DOHH2 (cell line): ENCODE measurements at regions not wholly inside any gene's neighbourhood (a gene's known extent, or its start where the extent isn't known, plus 50 kb on each side); places are given as distances from the start of the nearest gene placed in this dataset.

Source experiments
- H3F3A ChIP-seq: fragments of 200-600 bp; sonication (generic), shearing (Covaris generic); 2 replicates; pipeline ENCODE4 v1.6.0; 2016; ENCODE audit warnings: antibody characterized with exemption, mild to moderate bottlenecking; ENCODE audit not compliant: control insufficient read depth, insufficient read depth
- H3K27ac ChIP-seq: fragments of 200-600 bp; sonication (generic); 2 replicates; pipeline ENCODE4 v1.5.1; 2014; ENCODE audit warnings: low read depth, mild to moderate bottlenecking, low read length, moderate library complexity
- H3K27me3 ChIP-seq: fragments of 200-600 bp; sonication (generic); 2 replicates; pipeline ENCODE4 v1.6.1; 2014; ENCODE audit warnings: mild to moderate bottlenecking, low read length, mixed read lengths; ENCODE audit not compliant: control insufficient read depth
- H3K36me3 ChIP-seq: fragments of 200-600 bp; sonication (generic); 2 replicates; pipeline ENCODE4 v1.6.1; 2014; ENCODE audit warnings: mild to moderate bottlenecking, low read length, moderate library complexity, mixed read lengths; ENCODE audit not compliant: control insufficient read depth
- H3K4me1 ChIP-seq: fragments of 200-600 bp; sonication (generic); 2 replicates; pipeline ENCODE4 v1.6.1; 2014; ENCODE audit warnings: mild to moderate bottlenecking, low read length, mixed read lengths; ENCODE audit not compliant: control insufficient read depth
- H3K4me2 ChIP-seq: fragments of 200-600 bp; sonication (generic); 2 replicates; pipeline ENCODE4 v1.6.0; 2014; ENCODE audit warnings: mild to moderate bottlenecking, low read length, moderate library complexity
- H3K4me3 ChIP-seq: fragments of 200-600 bp; sonication (generic); 2 replicates; pipeline ENCODE4 v1.5.1; 2014; ENCODE audit warnings: mild to moderate bottlenecking, low read length, mixed read lengths
- H3K79me2 ChIP-seq: fragments of 200-600 bp; sonication (generic); 2 replicates; pipeline ENCODE4 v1.6.1; 2014; ENCODE audit warnings: mild to moderate bottlenecking, low read length, mixed read lengths; ENCODE audit not compliant: control insufficient read depth
- H3K9me2 ChIP-seq: fragments of 200-600 bp; sonication (generic); replicated peaks from 2 replicates; pipeline ENCODE4 v1.6.1; 2014; ENCODE audit warnings: mild to moderate bottlenecking, low read length, mixed read lengths; ENCODE audit not compliant: control insufficient read depth
- H3K9me3 ChIP-seq: fragments of 200-600 bp; sonication (generic); 2 replicates; pipeline ENCODE4 v1.6.1; 2014; ENCODE audit warnings: antibody characterized with exemption, low read length, mixed read lengths; ENCODE audit not compliant: control insufficient read depth, insufficient read depth
- H4K20me1 ChIP-seq: fragments of 200-600 bp; sonication (generic); 2 replicates; pipeline ENCODE4 v1.6.0; 2014; ENCODE audit warnings: low read depth, mild to moderate bottlenecking, antibody characterized with exemption, low read length, moderate library complexity; ENCODE audit not compliant: control insufficient read depth, insufficient read depth
- CTCF ChIP-seq: fragments of 200-600 bp; sonication (generic); IDR thresholded peaks from one replicate; pipeline ENCODE4 v1.5.1; 2014; ENCODE audit warnings: antibody characterized with exemption, mild to moderate bottlenecking, low read depth, low read length; ENCODE audit not compliant: poor library complexity, severe bottlenecking
- EZH2phosphoT487 ChIP-seq: fragments of 200-600 bp; sonication (generic); IDR thresholded peaks from 2 replicates; pipeline ENCODE4 v1.6.1; 2017; ENCODE audit warnings: borderline replicate concordance, mild to moderate bottlenecking, antibody characterized with exemption, low read length, moderate library complexity, mixed read lengths

DNA sequence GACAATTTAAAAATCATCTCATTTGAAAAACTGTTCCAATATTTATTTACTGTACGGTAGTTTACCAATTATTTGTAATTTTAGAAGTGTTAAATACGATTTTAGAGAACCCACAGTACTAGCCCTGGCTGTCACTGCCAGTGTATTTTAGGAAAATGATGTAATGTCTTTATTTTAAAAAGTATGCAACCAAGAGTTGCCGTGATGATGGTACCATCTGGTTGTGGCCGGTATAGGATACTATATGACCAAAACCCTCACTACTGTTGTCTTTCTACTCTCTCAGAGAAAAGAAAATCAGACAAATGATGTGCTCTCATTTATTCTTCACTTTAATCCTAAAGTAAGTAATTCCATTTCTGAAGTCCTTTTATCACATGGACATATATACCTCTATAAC is 395.0 kb downstream of the FOXG1 start:
- no peaks in the 10 kb centered on the region for H3K9me3 ChIP-seq

DNA sequence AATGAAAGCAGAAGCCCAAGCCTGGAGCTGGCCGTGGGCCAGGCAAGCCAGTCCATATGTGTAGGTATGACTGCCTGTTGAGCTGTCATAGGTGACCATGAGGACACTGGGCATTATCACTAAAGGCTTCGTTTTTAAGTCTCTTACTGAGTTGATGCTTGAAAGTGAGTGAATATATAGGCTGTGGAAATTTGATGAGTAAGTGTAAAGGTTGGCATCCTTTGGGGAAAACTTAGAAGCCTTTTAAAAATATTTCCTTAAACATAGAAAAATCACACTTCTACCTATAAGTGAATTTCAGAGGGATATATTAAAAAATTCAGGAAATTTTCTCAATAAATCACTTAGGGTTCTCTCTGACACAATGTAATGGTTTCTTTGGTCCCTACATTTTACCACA is 396.5 kb downstream of the FOXG1 start:
- Histone ChIP-seq H4K20me1 (no peaks in the 10 kb centered on the region), H3K9me3 (no peaks in the 10 kb centered on the region; the same call in 1 of the 2 replicates), H3K4me1 (no peaks in the 10 kb centered on the region), H3K79me2 (no peaks in the 10 kb centered on the region), H3K4me3 (no peak overlapping the region), H3K27me3 (no peaks in the 10 kb centered on the region), H3F3A (no peaks in the 10 kb centered on the region), H3K27ac (no peak overlapping the region), H3K4me2 (no peak overlapping the region), H3K36me3 (no peaks in the 10 kb centered on the region), H3K9me2 (no peaks in the 10 kb centered on the region)
- TF ChIP-seq EZH2phosphoT487 = no peak
- no peak for TF ChIP-seq CTCF

More for the DNA sequence above, 395.0 kb downstream of the FOXG1 start:
- H3F3A ChIP-seq = no peaks in the 10 kb centered on the region
- no peak overlapping the region for H3K27ac ChIP-seq
- no peak overlapping the region for H3K4me3 ChIP-seq
- no peaks in the 10 kb centered on the region for H3K27me3 ChIP-seq
- H3K4me1 ChIP-seq = no peaks in the 10 kb centered on the region
- H3K4me2 ChIP-seq = no peak overlapping the region
- H3K79me2 ChIP-seq = no peaks in the 10 kb centered on the region
- TF ChIP-seq EZH2phosphoT487 = no peak
- no peak for TF ChIP-seq CTCF
- H3K36me3 ChIP-seq = no peaks in the 10 kb centered on the region
- H4K20me1 ChIP-seq = no peaks in the 10 kb centered on the region
- H3K9me2 ChIP-seq = no peaks in the 10 kb centered on the region

- Histone ChIP-seq H3K9me3 (peaks cover 6% of the 10 kb centered on the region; the same call in 1 of the 2 replicates), H3K4me3 (no peak overlapping the region), H3F3A (no peaks in the 10 kb centered on the region), H3K4me1 (no peaks in the 10 kb centered on the region), H3K4me2 (no peak overlapping the region), H3K79me2 (no peaks in the 10 kb centered on the region), H4K20me1 (no peaks in the 10 kb centered on the region), H3K36me3 (no peaks in the 10 kb centered on the region), H3K9me2 (no peaks in the 10 kb centered on the region), H3K27me3 (no peaks in the 10 kb centered on the region), H3K27ac (no peak overlapping the region)
- no peak for TF ChIP-seq EZH2phosphoT487
- TF ChIP-seq CTCF = no peak
Observed at GRCh38 chr14:29165431-29165830, 398.8 kb downstream of the FOXG1 start.
